PC-9 (cell line): ENCODE measurements at regions not wholly inside any gene's neighbourhood (a gene's known extent, or its start where the extent isn't known, plus 50 kb on each side); places are given as distances from the start of the nearest gene placed in this dataset.

Source experiments
- BruUV-seq: library from RNA; stranded (reverse); fragments of 400-500 nt; replicated peaks from 2 replicates; lab custom pipeline; 2021; lab: Mats Ljungman, UMichigan
- CTCF ChIA-PET: fragments of 300-600 bp; sonication (Branson Sonifier 250); formaldehyde crosslinking; loops from one replicate; lab custom pipeline; 2022; ENCODE audit warnings: antibody characterized with exemption; lab: Charles Lee
- POLR2A ChIA-PET: fragments of 300-600 bp; sonication (Branson Sonifier 250); formaldehyde crosslinking; loops from one replicate; lab custom pipeline; 2022; ENCODE audit warnings: antibody characterized with exemption; ENCODE audit not compliant: unreplicated experiment; lab: Charles Lee
- DNase-seq, 2 experiments: peaks; one replicate each; pipeline versions ENCODE4 v3.0.0 to v3.0.0-alpha.2; 2015 to 2022; ENCODE audit warnings: mixed read lengths in 1 of 2
- H2AFZ ChIP-seq: fragments of 200-600 bp; sonication (generic); 2 replicates; pipeline ENCODE4 v1.8.1; 2017; ENCODE audit warnings: antibody characterized with exemption
- H3F3A ChIP-seq: fragments of 200-600 bp; sonication (generic); 2 replicates; pipeline ENCODE4 v1.8.1; 2017; ENCODE audit warnings: antibody characterized with exemption, mild to moderate bottlenecking, low read depth; ENCODE audit not compliant: insufficient read depth
- H3K27ac ChIP-seq: fragments of 200-600 bp; sonication (generic); 2 replicates; pipeline ENCODE4 v1.6.1; 2016; ENCODE audit warnings: mixed run types
- H3K27me3 ChIP-seq: fragments of 200-600 bp; sonication (generic); 2 replicates; pipeline ENCODE4 v1.6.1; 2016; ENCODE audit warnings: low read depth, mixed run types; ENCODE audit not compliant: insufficient read depth
- H3K36me3 ChIP-seq: fragments of 200-600 bp; sonication (generic); 2 replicates; pipeline ENCODE4 v1.6.1; 2016; ENCODE audit warnings: low read depth, mixed run types
- H3K4me1 ChIP-seq: fragments of 200-600 bp; sonication (generic); replicated peaks from 2 replicates; pipeline ENCODE4 v1.6.1; 2016; ENCODE audit warnings: mixed run types; ENCODE audit not compliant: insufficient read depth
- H3K4me2 ChIP-seq: fragments of 200-600 bp; sonication (generic); 2 replicates; pipeline ENCODE4 v1.6.1; 2017; ENCODE audit warnings: mixed run types
- H3K4me3 ChIP-seq: fragments of 200-600 bp; sonication (generic); 2 replicates; pipeline ENCODE4 v1.6.1; 2016; ENCODE audit warnings: mixed run types
- H3K79me2 ChIP-seq: fragments of 200-600 bp; sonication (generic); 2 replicates; pipeline ENCODE4 v1.6.1; 2017; ENCODE audit warnings: low read depth, mixed run types
- H3K9me2 ChIP-seq: fragments of 200-600 bp; sonication (generic); 2 replicates; pipeline ENCODE4 v1.8.1; 2017; ENCODE audit warnings: mild to moderate bottlenecking; ENCODE audit not compliant: insufficient read depth
- H3K9me3 ChIP-seq: fragments of 200-600 bp; sonication (generic); 2 replicates; pipeline ENCODE4 v1.8.1; 2016; ENCODE audit warnings: low read depth; ENCODE audit not compliant: insufficient read depth
- H4K20me1 ChIP-seq: fragments of 200-600 bp; sonication (generic); 2 replicates; pipeline ENCODE4 v1.8.1; 2017; ENCODE audit not compliant: insufficient read depth
- CTCF ChIP-seq: fragments of 200-600 bp; sonication (generic); conservative IDR thresholded peaks from 2 replicates; pipeline ENCODE4 v1.6.1; 2017; ENCODE audit warnings: mixed run types, antibody characterized with exemption, mild to moderate bottlenecking, moderate library complexity
- EZH2 ChIP-seq: fragments of 200-600 bp; sonication (generic); IDR thresholded peaks from 2 replicates; pipeline ENCODE4 v1.8.0; 2017; ENCODE audit warnings: antibody characterized with exemption, low read depth
- intact Hi-C: fragments of 100-400 bp; cut with micrococcal nuclease; formaldehyde crosslinking; loops from one replicate; pipeline ENCODE4 v1.10.0; 2022; ENCODE audit not compliant: unreplicated experiment

GRCh38 chr9:135255033-135255840 is 167.8 kb downstream of the OLFM1 start:
- CTCF ChIA-PET, result no interaction called here
- H3K4me2 ChIP-seq, result no peak overlapping the region
- H3K9me2 ChIP-seq, result no peaks in the 10 kb centered on the region
- no peak for DNase-seq
- no peaks in the 10 kb centered on the region for H3F3A ChIP-seq
- H3K9me3 ChIP-seq, result no peaks in the 10 kb centered on the region
- no peak for TF ChIP-seq CTCF
- no peak for TF ChIP-seq EZH2
- H4K20me1 ChIP-seq, result 0 out of 2 replicates have a peak, but pooled peaks cover 6% of the 10 kb centered on the region
- intact Hi-C loops, result no loop called here
- H3K4me1 ChIP-seq, result no peaks in the 10 kb centered on the region
- peaks cover 78% of the 10 kb centered on the region for H3K27me3 ChIP-seq
- no peaks in the 10 kb centered on the region for H3K79me2 ChIP-seq
- no peak overlapping the region for H3K4me3 ChIP-seq
- H3K36me3 ChIP-seq, result no peaks in the 10 kb centered on the region
- BruUV-seq, result no TSS peak
- no peak overlapping the region for H2AFZ ChIP-seq
- POLR2A ChIA-PET, result interaction anchor here (0.5 kb wide), 1 partner anchor 302 kb away, joined by 21 read pairs; no protein-coding TSS in a partner anchor
- no peak overlapping the region for H3K27ac ChIP-seq

DNA sequence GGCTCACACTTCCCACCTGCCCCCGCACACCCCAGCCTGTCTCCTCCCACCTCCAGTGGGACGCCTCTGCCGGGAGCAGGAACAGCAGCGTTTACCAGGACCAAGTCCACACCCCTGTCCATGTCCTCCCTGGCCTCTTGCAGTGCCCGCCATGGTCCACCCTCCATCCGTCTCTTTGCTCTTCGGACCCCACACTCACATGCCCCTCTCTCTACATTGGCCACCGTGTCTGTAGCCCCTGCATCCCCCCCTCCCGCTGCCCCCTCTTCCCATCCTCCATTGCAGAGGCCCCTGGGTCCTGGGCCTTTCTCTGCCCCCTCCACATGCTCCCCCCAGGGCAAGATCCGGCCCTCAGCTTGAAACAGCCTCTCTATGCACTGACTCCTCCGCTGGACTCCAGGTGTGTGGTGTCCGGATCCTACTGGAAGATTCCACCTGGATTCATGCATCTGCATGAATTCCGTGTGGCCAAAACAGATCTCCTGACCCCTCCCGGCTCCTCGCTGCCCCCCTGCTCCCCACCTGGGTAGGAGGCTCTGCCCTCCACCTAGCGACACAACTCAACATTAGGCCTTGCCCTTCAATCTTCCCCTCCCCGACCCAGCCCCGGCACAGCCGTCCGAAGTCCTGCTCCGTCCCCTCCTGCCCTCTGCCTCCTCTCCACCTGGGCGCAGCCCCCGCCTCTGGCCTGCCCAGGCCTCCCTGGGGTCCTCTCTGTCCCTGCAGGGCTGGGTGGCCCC is 168.5 kb downstream of the OLFM1 start:
- Histone ChIP-seq H3K4me2 (no peak overlapping the region), H3K9me3 (no peaks in the 10 kb centered on the region), H3K27ac (no peak overlapping the region), H3K79me2 (no peaks in the 10 kb centered on the region), H2AFZ (no peak overlapping the region), H3K4me3 (no peak overlapping the region), H3K4me1 (no peaks in the 10 kb centered on the region), H3K9me2 (no peaks in the 10 kb centered on the region), H3K27me3 (peaks cover 77% of the 10 kb centered on the region), H3F3A (no peaks in the 10 kb centered on the region), H3K36me3 (no peaks in the 10 kb centered on the region), H4K20me1 (0 out of 2 replicates have a peak, but pooled peaks cover 6% of the 10 kb centered on the region)
- no TSS peak for BruUV-seq
- ChIA-PET POLR2A (no interaction called here), CTCF (no interaction called here)
- intact Hi-C loops, result no loop called here
- no peak for DNase-seq
- TF ChIP-seq CTCF (no peak), EZH2 (no peak)

- no TSS peak for BruUV-seq
- Histone ChIP-seq H3K9me3 (no peaks in the 10 kb centered on the region), H2AFZ (no peak overlapping the region), H3K36me3 (no peaks in the 10 kb centered on the region), H3F3A (no peaks in the 10 kb centered on the region), H3K4me3 (no peak overlapping the region), H3K27me3 (peaks cover 77% of the 10 kb centered on the region), H3K79me2 (no peaks in the 10 kb centered on the region), H3K27ac (no peak overlapping the region), H3K4me2 (no peak overlapping the region), H4K20me1 (0 out of 2 replicates have a peak, but pooled peaks cover 1% of the 10 kb centered on the region), H3K4me1 (no peaks in the 10 kb centered on the region), H3K9me2 (no peaks in the 10 kb centered on the region)
- no peak for DNase-seq
- TF ChIP-seq CTCF (no peak), EZH2 (no peak)
- POLR2A ChIA-PET, result no interaction called here
- intact Hi-C loops, result no loop called here
- CTCF ChIA-PET, result no interaction called here
These were observed 169.3 kb downstream of the OLFM1 start for GRCh38 chr9:135256581-135257354.
